Heart left ventricle (tissue), 16 donors: ENCODE measurements at regions not wholly inside any gene's neighbourhood (a gene's known extent, or its start where the extent isn't known, plus 50 kb on each side); places are given as distances from the start of the nearest gene placed in this dataset.

Source experiments
- ATAC-seq, 4 donors: fragments of 200-7000 bp; cut with Tn5 transposase; one replicate each; pipeline ENCODE4 v1.9.1; 2020 to 2022; ENCODE audit warnings: moderate library complexity in 4 of 4, mild to moderate bottlenecking in 3 of 4, moderate number of reproducible peaks in 1 of 4
- DNase-seq, 5 donors: peaks; one replicate each; pipeline ENCODE4 v3.0.0-alpha.2; 2020
- H3K27ac ChIP-seq, 12 donors: fragments of 200-600 bp; sonication (generic) in 4 of 12; one replicate each; pipeline versions ENCODE4 v1.5.0 to v1.8.0; 2016 to 2022; ENCODE audit warnings: mild to moderate bottlenecking in 2 of 12
- H3K27me3 ChIP-seq, 9 donors: fragments of 200-600 bp; sonication (generic) in 2 of 9; one replicate each; pipeline versions ENCODE4 v1.5.1 to v1.8.0; 2016 to 2022; ENCODE audit warnings: mild to moderate bottlenecking in 3 of 9
- H3K36me3 ChIP-seq, 9 donors: fragments of 200-600 bp; sonication (generic) in 2 of 9; one replicate each; pipeline versions ENCODE4 v1.5.0 to v1.8.0; 2018 to 2022; ENCODE audit warnings: mild to moderate bottlenecking in 2 of 9
- H3K4me1 ChIP-seq, 12 donors: fragments of 200-600 bp; sonication (generic) in 4 of 12; one replicate each; pipeline versions ENCODE4 v1.5.0 to v1.8.0; 2016 to 2022; ENCODE audit warnings: mild to moderate bottlenecking in 3 of 12
- H3K4me3 ChIP-seq, 12 donors: fragments of 200-600 bp; sonication (generic) in 4 of 12; one replicate each; pipeline versions ENCODE4 v1.5.0 to v1.8.0; 2017 to 2022; ENCODE audit warnings: mild to moderate bottlenecking in 9 of 12, moderate library complexity in 4 of 12
- H3K9me3 ChIP-seq, 12 donors: fragments of 200-600 bp; sonication (generic) in 4 of 12; one replicate each; pipeline versions ENCODE4 v1.5.0 to v1.8.0; 2016 to 2022; ENCODE audit warnings: mild to moderate bottlenecking in 1 of 12
- CTCF ChIP-seq, 12 donors: fragments of 200-600 bp; sonication (generic) in 4 of 12; IDR thresholded peaks; one replicate each; pipeline versions ENCODE4 v1.5.0 to v1.8.0; 2018 to 2022; ENCODE audit warnings: antibody characterized with exemption in 12 of 12, mild to moderate bottlenecking in 5 of 12
- POLR2A ChIP-seq, 2 donors: fragments of 450-650 bp; IDR thresholded peaks; one replicate each; pipeline ENCODE4 v1.6.1; 2017; ENCODE audit warnings: antibody characterized with exemption in 2 of 2, mild to moderate bottlenecking in 2 of 2, moderate library complexity in 2 of 2
- WGBS, 4 donors: extraction: QIAGEN DNeasy Blood & Tissue Kit in 2 of 4; methylation state at CpG; one replicate each; pipeline versions ENCODE4 v1.1.5 to v1.1.7; 2013 to 2018; 5-methylcytosine and 5-hydroxymethylcytosine counted together
- intact Hi-C, 10 donors: fragments of 100-400 bp; cut with DNase I; formaldehyde crosslinking; loops; one replicate each; pipeline versions ENCODE4 v1.11.1 to v1.14.2; 2022
- donor health status: ischemic (EF 13 %, LVEDD 7.1; RV severe dilation, severe dysfunction).
- donor health status: healthy with polysubstance abuse.
- donor health status: DM: no; HTN: yes; CAD: no.
- donor health status: DM: no; HTN: no; CAD: no.
- donor health status: ischemic (EF 25% LVEDD 6.9; RV normal size, moderate dysfunction).
- donor health status: ischemic (EF 25% LVEDD 5.7; RV mildly dilated, moderate dysfunction).
- donor health status: healthy.
- donor health status: DM: yes; HTN: yes; CAD: no.
- donor health status: ischemic (EF 35%, LVEDD 5.7; RV mildly dilated, moderate dysfunction).
- donor health status: nonischemic (EF 11% LVEDD 7.7; RV severe dilation, severe dysfunction).
- donor health status: DM: yes; HTN: yes; CAD: no.
- donor health status: PGD.
- donor health status: ischemic (EF 29% LVEDD 5.4; RV normal size, mild dysfunction).
- donor health status: nonischemic (EF 23%, LVEDD 6.1; RV moderate dilation, normal function).

GRCh38 chr4:137631605-137632004, 99.3 kb upstream of the PCDH18 start:
- WGBS, 4 donors, result 93 to 100% (median 96%) methylated on average over 1 to 2 of the region's 2 CpGs
- DNase-seq (no peak), ATAC-seq (peak in 1 of 4 donors; percentile 15)

GRCh38 chr4:137630252-137630651, 98.0 kb upstream of the PCDH18 start:
- no peak for TF ChIP-seq CTCF (IDR thresholded peaks at IDR 0.05)
- no peak for TF ChIP-seq POLR2A (IDR thresholded peaks at IDR 0.05)
- Histone ChIP-seq H3K36me3 (no peaks in the 10 kb centered on the region), H3K9me3 (peaks cover 0 to 6% (median 0%) of the 10 kb centered on the region in 12 donors), H3K27ac (no peak overlapping the region), H3K4me1 (no peaks in the 10 kb centered on the region), H3K4me3 (no peak overlapping the region), H3K27me3 (no peaks in the 10 kb centered on the region)
- ATAC-seq, result no peak
- 93 to 98% (median 96%) methylated on average over 2 of the region's 2 CpGs for WGBS, 4 donors
- no peak for DNase-seq
- intact Hi-C loops, result loop anchor here in 1 of 10 donors (10.0 kb wide), 1 partner anchor 75 kb away; no protein-coding TSS in a partner anchor

More at GRCh38 chr4:137631605-137632004, 99.3 kb upstream of the PCDH18 start:
- Histone ChIP-seq H3K4me1 (no peaks in the 10 kb centered on the region), H3K27me3 (no peaks in the 10 kb centered on the region), H3K4me3 (no peak overlapping the region), H3K9me3 (peaks cover 0 to 6% (median 0%) of the 10 kb centered on the region in 12 donors), H3K36me3 (no peaks in the 10 kb centered on the region), H3K27ac (no peak overlapping the region)
- TF ChIP-seq CTCF (IDR thresholded peaks at IDR 0.05) (no peak), POLR2A (IDR thresholded peaks at IDR 0.05) (no peak)
- intact Hi-C loops, result loop anchor here in 1 of 10 donors (10.0 kb wide), 1 partner anchor 73 kb away; no protein-coding TSS in a partner anchor

- intact Hi-C loops, result no loop called here
- DNase-seq, result no peak
- WGBS, 4 donors, result 71 to 91% (median 87%) methylated on average over 2 of the region's 2 CpGs
- no peaks in the 10 kb centered on the region for H3K4me1 ChIP-seq
- no peaks in the 10 kb centered on the region for H3K27me3 ChIP-seq
- H3K9me3 ChIP-seq, result peaks cover 0 to 5% (median 0%) of the 10 kb centered on the region in 12 donors
- ATAC-seq, result no peak
- no peaks in the 10 kb centered on the region for H3K36me3 ChIP-seq
- H3K27ac ChIP-seq, result no peak overlapping the region
- TF ChIP-seq POLR2A (IDR thresholded peaks at IDR 0.05), result no peak
- TF ChIP-seq CTCF (IDR thresholded peaks at IDR 0.05), result no peak
- no peak overlapping the region for H3K4me3 ChIP-seq
Measured at GRCh38 chr4:137627739-137628460, 95.6 kb upstream of the PCDH18 start.

- intact Hi-C loops, result no loop called here
- ATAC-seq (no peak), DNase-seq (no peak)
- TF ChIP-seq CTCF (IDR thresholded peaks at IDR 0.05), result no peak
- TF ChIP-seq POLR2A (IDR thresholded peaks at IDR 0.05), result no peak
- Histone ChIP-seq H3K9me3 (no peaks in the 10 kb centered on the region), H3K4me1 (peaks cover 0 to 4% (median 0%) of the 10 kb centered on the region in 12 donors), H3K27me3 (no peaks in the 10 kb centered on the region), H3K36me3 (no peaks in the 10 kb centered on the region), H3K27ac (no peak overlapping the region), H3K4me3 (no peak overlapping the region)
- 75 to 86% (median 81%) methylated on average over 4 of the region's 4 CpGs for WGBS, 4 donors
Measured at GRCh38 chr4:137626942-137627738, 94.8 kb upstream of the PCDH18 start.
